HG02973 (cell line): ENCODE measurements at regions not wholly inside any gene's neighbourhood (a gene's known extent, or its start where the extent isn't known, plus 50 kb on each side); places are given as distances from the start of the nearest gene placed in this dataset.
"Not testable (repeated sequence)": the region's sequence is repeated elsewhere in the genome, so short reads cannot be mapped to it uniquely, and the experiment has no call there.

ENCODE experiments used
- ATAC-seq: cut with Tn5 transposase; IDR thresholded peaks from one replicate; pipeline ENCODE4 v1.9.1; 2021; ENCODE audit warnings: moderate library complexity; ENCODE audit not compliant: unreplicated experiment

GRCh38 chr2:176423819-176424218 is 154.6 kb downstream of the MTX2 start:
- ATAC-seq = no peak

DNA sequence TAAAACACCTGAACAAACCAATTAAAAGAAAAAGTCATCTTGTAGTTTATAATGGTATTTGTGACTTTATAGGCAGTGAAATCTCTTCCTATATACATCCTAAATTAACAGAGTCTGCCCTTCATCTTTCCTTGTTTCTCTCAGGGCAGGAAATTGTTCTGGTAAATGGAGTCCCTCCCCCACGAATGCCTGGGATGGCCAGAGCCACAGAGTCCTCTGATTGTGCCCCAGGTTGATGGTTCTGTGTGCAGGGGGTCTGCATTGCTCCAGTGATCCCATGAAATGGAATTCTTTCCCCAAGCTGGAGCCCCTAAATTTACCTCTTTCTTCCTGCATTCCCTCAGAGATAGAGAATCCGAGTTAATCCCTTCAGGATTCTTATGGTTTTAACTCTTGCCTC is 155.5 kb downstream of the MTX2 start:
- no peak for ATAC-seq

DNA sequence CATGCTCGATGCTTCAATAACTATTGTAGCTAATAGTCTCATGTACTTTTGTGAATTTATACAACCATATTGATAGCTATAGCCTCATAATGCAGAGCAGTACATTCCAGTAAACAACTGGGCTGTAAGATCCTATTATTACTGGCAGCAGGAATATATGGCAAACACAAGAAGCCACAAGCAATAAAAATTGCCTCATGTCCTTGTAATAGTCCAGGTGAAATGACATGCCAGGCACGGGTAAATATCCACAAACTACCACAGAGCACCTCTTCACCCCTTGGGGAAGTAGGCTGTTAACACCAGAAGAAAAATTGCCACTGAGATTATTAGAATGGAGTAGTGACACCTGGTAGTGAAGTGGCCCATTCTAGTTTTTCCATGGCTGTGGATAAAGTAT is 158.3 kb downstream of the MTX2 start:
- no peak for ATAC-seq

- ATAC-seq = not testable (repeated sequence)
Observed at GRCh38 chr2:176428944-176429469, 159.8 kb downstream of the MTX2 start.

DNA sequence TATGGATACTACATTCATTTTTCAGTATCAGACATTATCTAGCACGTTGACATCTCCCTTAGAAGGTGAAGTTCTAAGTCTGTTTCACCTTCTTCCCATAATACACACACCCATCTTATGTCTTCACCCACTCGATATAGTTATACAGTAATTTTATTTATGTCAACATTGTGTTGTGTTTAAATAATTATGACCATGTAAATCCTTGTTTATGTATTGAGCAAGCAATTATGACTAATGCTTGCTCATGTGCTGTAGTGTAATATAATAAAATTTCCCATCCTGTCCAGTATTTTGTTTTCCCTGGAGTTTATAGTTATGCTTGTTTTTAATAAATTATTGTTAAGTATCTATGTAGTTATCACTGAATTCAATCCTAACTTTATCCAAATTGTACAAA is 163.2 kb downstream of the MTX2 start:
- no peak for ATAC-seq

- no peak for ATAC-seq
Observed at GRCh38 chr2:176435729-176436128, 166.5 kb downstream of the MTX2 start.

- no peak for ATAC-seq
Observed at GRCh38 chr2:176443946-176444345, 174.7 kb downstream of the MTX2 start.

- no peak for ATAC-seq
Observed at GRCh38 chr2:176445956-176446355, 176.7 kb downstream of the MTX2 start.

- ATAC-seq = no peak
Observed at GRCh38 chr2:176446718-176447414, 177.6 kb downstream of the MTX2 start.

DNA sequence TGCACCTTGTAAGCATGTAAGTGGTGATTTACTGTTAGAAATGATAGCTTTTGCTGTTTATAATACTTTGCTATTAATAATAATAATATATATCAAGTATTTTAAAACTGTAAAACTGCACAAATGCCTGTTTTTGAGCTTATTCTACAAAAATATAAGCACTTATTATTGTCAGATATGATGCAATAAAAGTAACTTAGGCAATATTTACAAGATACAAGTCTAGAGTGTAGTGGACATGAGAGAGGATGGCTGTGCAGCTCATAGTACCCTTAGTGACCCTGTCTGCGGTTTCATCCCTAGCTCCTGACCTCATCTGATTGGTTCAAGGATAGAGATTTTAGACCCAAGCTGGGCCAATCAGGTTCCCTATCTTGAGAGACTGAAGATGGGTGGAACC is 178.4 kb downstream of the MTX2 start:
- no peak for ATAC-seq

DNA sequence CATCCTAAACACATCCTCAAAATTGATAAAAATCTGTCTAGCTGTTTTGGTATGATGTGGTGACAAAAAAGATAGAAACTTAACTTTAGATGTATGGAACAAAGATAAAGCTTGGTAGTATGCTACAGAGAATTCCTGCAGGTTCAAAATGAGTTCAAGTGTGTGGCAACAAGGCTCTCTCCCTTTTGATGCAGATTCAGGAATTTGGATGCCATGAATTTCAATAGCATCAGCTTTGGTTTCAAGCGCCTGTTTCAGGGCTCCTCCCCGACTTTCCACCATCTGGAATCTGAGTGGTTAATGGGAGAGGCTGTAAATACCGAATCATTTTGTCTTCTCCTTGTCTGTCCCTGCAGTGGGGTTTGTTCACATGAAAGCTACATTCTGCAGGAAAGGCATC is 180.6 kb downstream of the MTX2 start:
- no peak for ATAC-seq

- ATAC-seq = no peak
Observed at GRCh38 chr2:176453784-176454183, 184.5 kb downstream of the MTX2 start.

GRCh38 chr2:176454893-176455815 is 185.9 kb downstream of the MTX2 start:
- peak; percentile 69 for ATAC-seq

DNA sequence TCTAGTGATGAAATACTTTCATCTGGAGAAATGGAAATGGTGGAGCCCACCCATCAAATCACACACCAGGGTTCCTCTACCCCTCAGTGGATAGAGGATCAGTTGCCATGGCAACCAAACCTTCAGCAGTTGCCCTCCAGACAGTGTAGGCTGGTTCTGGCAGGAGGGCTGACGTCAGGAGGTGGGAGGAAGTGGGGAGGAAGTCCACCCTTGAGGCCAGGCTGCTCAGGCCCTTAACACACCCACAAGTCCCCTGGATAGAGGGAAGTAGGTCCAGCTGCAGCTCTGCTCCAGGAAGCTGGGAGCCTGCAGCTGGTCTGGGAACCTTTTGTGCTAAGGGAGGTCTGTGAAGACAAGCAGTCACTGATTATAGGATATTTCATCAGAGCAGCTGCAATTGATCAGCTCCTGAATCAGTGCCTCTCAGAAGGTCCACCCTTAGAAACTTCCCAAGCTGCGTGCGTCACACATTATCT is 186.6 kb downstream of the MTX2 start:
- no peak for ATAC-seq

GRCh38 chr2:176457481-176457880 is 188.2 kb downstream of the MTX2 start:
- ATAC-seq = no peak

DNA sequence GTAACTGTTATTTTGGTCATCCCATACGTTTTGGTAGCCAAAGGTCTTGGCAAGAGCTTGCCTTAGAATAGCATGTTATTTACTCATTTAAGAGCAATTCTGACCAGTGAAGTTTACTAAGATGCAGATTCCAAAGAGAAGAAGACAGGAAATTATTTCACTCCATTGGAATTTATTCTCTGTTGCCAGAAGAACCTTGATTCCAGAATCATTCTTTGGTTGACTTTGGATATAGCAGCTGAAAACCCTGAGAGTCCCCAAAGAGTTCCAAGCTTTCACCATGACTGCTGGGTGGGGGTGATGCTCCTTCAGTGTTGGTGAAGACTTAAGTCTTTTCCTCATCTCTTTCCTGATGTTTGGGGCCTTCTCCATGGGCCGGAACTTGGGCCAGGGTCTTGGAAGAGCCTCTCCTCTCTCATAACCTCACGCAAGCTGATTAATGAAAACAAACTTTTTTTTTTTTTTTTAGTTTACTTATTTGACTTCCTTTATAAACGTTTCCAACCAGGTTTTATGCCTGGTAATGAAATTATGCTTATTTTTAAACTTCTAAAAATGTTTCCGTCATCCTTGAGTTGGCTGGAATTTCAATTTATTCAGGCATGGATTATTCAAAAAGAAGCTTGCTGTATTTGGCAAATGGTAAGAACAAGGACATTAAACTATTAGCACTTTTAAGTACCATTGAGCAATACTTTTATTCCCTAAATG is 192.0 kb downstream of the MTX2 start:
- ATAC-seq = no peak

DNA sequence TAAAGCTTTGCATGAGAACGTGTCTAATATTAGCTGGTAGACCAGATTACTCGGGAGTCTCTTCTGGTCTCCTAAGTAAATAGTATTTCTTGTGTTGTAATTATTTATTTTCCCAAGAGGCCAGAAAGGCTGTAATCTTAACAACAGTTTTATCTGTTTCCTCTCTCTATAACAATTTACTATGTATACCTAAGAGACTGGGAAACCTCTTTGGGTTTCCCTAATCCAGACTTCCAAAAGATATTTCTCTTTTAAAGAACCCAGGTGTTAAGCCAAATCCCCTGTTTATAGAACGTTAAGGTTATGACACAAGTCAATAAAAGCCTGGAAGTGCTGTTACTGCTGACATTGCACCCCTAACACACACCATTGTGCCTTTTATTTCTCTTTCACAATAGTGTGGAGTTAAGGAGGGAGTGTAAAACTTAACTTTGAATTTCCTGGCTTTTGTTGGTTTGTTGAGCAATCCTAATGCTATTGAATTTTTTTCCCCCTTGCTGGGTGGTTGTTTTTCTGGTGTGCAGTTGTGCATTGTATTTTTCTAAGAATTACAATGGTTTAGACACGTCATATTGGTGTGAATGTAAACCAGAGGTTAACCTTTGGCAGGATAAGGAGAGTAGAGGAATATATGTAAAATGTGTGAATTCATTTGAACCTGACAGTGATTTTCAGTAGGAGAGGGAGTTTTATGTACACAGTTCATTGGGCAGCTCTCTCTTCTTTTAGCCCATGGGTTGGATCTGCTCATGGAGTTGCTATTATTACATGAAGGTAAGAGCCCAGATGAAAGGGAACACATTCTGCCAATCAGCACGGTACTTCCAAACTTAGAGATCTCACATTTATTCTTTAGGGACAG is 192.8 kb downstream of the MTX2 start:
- ATAC-seq = no peak

DNA sequence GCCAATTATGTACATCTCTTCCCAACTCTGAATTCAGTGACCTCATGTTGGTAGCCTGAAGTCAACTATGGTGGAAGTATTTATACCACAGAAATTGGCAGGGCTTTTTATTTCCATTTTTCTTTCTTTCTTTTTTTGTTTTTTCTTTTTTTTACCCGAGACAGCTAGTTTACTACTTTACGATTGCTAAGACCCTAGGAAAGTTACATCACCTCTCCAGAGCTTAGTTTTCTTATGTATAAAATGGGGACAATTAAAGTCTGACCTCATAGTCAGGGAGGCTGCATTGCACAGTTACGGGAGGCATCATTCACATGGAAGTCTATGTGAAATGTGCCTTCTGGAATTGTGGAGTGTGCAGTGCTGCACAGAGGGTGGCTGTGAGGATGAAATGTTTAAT is 194.3 kb downstream of the MTX2 start:
- no peak for ATAC-seq

- ATAC-seq = no peak
Observed at GRCh38 chr2:176464886-176465564, 195.8 kb downstream of the MTX2 start.
